Chondrocyte (in vitro differentiated cells): ENCODE measurements at regions not wholly inside any gene's neighbourhood (a gene's known extent, or its start where the extent isn't known, plus 50 kb on each side); places are given as distances from the start of the nearest gene placed in this dataset.

Source experiments
- DNase-seq: peaks from one replicate; pipeline ENCODE4 v3.0.0; 2021; ENCODE audit warnings: mixed read lengths, low spot score
- H3K27ac Mint-ChIP-seq: one replicate; pipeline ENCODE4 v1.8.0; 2021; ENCODE audit warnings: mild to moderate bottlenecking, moderate library complexity, mixed read lengths; ENCODE audit not compliant: unreplicated experiment
- H3K27me3 Mint-ChIP-seq: 2 replicates; pipeline ENCODE4 v1.8.0; 2021; ENCODE audit warnings: low read depth, mixed read lengths
- H3K36me3 Mint-ChIP-seq: 2 replicates; pipeline ENCODE4 v1.8.0; 2021; ENCODE audit warnings: low read depth, mixed read lengths
- H3K4me1 Mint-ChIP-seq: 2 replicates; pipeline ENCODE4 v1.8.0; 2021; ENCODE audit warnings: low read depth, mild to moderate bottlenecking, mixed read lengths
- H3K4me3 Mint-ChIP-seq: one replicate; pipeline ENCODE4 v1.8.0; 2021; ENCODE audit warnings: mild to moderate bottlenecking, moderate library complexity, mixed read lengths; ENCODE audit not compliant: unreplicated experiment
- H3K9me3 Mint-ChIP-seq: 2 replicates; pipeline ENCODE4 v1.8.0; 2021; ENCODE audit warnings: low read depth, mixed read lengths
- CTCF ChIP-seq: fragments of 200-600 bp; sonication (generic); IDR thresholded peaks from 2 replicates; pipeline ENCODE4 v1.5.0; 2021; ENCODE audit warnings: antibody characterized with exemption, mild to moderate bottlenecking, moderate library complexity

DNA sequence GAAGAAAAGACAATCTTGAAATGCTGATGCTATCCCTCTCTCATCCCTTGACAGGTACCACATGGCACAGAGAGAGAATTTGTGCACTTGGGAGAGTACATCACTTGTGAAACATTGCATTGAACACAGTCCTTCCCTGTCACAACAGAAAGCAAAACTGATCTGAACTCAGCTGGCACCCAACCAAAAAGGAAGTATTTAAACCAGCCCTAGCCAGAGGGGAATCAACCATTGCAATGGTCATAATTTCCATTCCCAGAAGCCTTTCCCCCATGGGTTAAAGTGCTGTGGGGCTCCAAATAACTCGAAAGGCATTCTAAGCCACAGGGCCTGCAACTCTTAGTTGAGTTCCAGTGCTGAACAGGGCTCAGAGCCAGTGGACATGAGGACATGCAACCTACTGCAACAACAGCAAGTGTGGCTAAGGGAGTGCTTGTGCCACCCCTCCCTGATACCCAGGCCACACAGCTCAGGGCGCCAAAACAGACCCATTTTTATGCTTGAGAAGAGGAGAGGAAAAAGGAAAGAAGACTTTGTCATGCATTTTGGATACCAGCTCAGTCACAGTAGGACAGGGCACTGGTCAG is 530.8 kb upstream of the BCHE start:
- H3K36me3 Mint-ChIP-seq: peaks cover 3% of the 10 kb centered on the region
- DNase-seq: no peak
- no peaks in the 10 kb centered on the region for H3K27me3 Mint-ChIP-seq
- no peak overlapping the region for H3K4me3 Mint-ChIP-seq
- no peak for TF ChIP-seq CTCF
- H3K4me1 Mint-ChIP-seq: no peaks in the 10 kb centered on the region
- H3K27ac Mint-ChIP-seq: no peak overlapping the region
- H3K9me3 Mint-ChIP-seq: peaks cover 15% of the 10 kb centered on the region

- Mint-ChIP-seq H3K27me3 (no peaks in the 10 kb centered on the region), H3K36me3 (no peaks in the 10 kb centered on the region), H3K4me1 (no peaks in the 10 kb centered on the region), H3K4me3 (no peak overlapping the region), H3K9me3 (no peaks in the 10 kb centered on the region), H3K27ac (no peak overlapping the region)
- no peak for DNase-seq
- TF ChIP-seq CTCF: no peak
These were observed 525.5 kb upstream of the BCHE start for GRCh38 chr3:166362698-166363097.

DNA sequence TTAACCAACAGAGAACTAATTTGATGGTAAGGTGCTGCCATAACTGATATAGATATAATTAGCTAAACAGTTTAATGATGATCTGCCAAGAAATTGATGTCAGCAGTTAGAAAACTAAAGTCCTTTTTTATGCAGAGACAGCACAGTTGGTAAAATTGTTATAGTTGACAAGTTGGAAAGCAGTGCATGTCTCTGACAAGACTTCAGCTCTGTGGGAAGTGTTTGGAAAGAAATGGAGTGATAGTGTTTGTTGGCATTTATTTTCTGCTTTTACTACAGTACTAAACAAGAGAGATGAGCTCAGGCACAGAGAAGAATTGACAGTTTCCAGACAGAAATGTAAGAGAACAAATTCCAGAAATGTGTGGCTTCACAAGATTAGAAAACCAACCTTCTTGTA is 523.5 kb upstream of the BCHE start:
- Mint-ChIP-seq H3K36me3 (no peaks in the 10 kb centered on the region), H3K4me3 (no peak overlapping the region), H3K27ac (no peak overlapping the region), H3K9me3 (no peaks in the 10 kb centered on the region), H3K4me1 (no peaks in the 10 kb centered on the region), H3K27me3 (no peaks in the 10 kb centered on the region)
- DNase-seq: no peak
- no peak for TF ChIP-seq CTCF

- Mint-ChIP-seq H3K27ac (no peak overlapping the region), H3K27me3 (no peaks in the 10 kb centered on the region), H3K36me3 (no peaks in the 10 kb centered on the region), H3K4me3 (no peak overlapping the region), H3K9me3 (peaks cover 26% of the 10 kb centered on the region), H3K4me1 (no peaks in the 10 kb centered on the region)
- no peak for TF ChIP-seq CTCF
- DNase-seq: no peak
These were observed 514.2 kb upstream of the BCHE start for GRCh38 chr3:166351461-166351860.

DNA sequence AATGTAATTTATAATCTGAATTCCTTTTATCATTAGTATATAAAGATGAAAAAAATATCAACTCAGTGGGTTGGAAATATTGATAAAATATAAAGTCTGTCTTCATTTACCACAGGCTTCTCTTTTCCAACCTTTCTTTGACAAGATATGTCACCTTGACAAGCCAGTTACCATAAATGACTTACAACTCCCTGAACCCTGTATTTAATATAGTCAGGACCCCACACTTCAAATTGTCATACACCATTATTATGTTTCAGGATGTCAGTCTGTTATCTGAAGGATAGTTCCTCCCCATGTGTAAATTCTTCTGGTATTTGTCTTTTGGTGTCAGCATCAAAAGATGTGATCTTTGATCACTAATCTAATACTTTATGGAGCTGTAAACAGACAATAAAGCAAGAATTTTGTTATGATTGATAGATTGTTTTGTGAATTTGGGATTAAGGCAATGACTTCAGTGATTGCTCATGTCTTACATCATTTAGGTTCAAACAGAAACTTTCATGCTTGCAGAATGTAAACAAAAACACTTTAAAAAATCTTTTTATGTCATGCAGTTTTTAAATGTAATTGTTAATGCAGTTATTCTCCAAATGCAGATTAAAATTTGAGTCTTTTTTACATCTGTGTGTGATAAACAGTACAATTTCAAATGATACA is 503.5 kb upstream of the BCHE start:
- Mint-ChIP-seq H3K36me3 (no peaks in the 10 kb centered on the region), H3K4me3 (no peak overlapping the region), H3K9me3 (peaks cover 5% of the 10 kb centered on the region), H3K27ac (no peak overlapping the region), H3K4me1 (no peaks in the 10 kb centered on the region), H3K27me3 (peaks cover 2% of the 10 kb centered on the region)
- DNase-seq: no peak
- no peak for TF ChIP-seq CTCF
